Mesothelial cell of epicardium (in vitro differentiated cells): ENCODE measurements at regions not wholly inside any gene's neighbourhood (a gene's known extent, or its start where the extent isn't known, plus 50 kb on each side); places are given as distances from the start of the nearest gene placed in this dataset.
A peak's percentile ranks its signal among the peaks of the same experiment; 100 is the strongest.

Experiments used
- DNase-seq, 2 experiments: peaks; one replicate each; pipeline ENCODE4 v3.0.0; 2021; ENCODE audit warnings: low spot score in 2 of 2; ENCODE audit not compliant: unreplicated experiment in 2 of 2
- H3K27ac Mint-ChIP-seq: 2 replicates; pipeline ENCODE4 v1.8.0; 2021; ENCODE audit warnings: mixed read lengths
- H3K27me3 Mint-ChIP-seq: 2 replicates; pipeline ENCODE4 v1.8.0; 2021; ENCODE audit warnings: low read depth, mixed read lengths
- H3K36me3 Mint-ChIP-seq: 2 replicates; pipeline ENCODE4 v1.8.0; 2021; ENCODE audit warnings: mixed read lengths
- H3K4me1 Mint-ChIP-seq: 2 replicates; pipeline ENCODE4 v1.8.0; 2021; ENCODE audit warnings: mixed read lengths
- H3K4me3 Mint-ChIP-seq: 2 replicates; pipeline ENCODE4 v1.8.0; 2021; ENCODE audit warnings: mild to moderate bottlenecking, moderate library complexity, mixed read lengths
- H3K9me3 Mint-ChIP-seq: 2 replicates; pipeline ENCODE4 v1.8.0; 2021; ENCODE audit warnings: mixed read lengths
- TF ChIP-seq, protein P1 (sequence below): fragments of 200-600 bp; sonication (generic); IDR thresholded peaks from one replicate; pipeline ENCODE4 v1.5.0; 2021; ENCODE audit warnings: antibody characterized with exemption; ENCODE audit not compliant: unreplicated experiment

- peaks cover 58% of the 10 kb centered on the region for H3K4me1 Mint-ChIP-seq
- H3K9me3 Mint-ChIP-seq: peaks cover 4% of the 10 kb centered on the region
- no peaks in the 10 kb centered on the region for H3K36me3 Mint-ChIP-seq
- H3K27ac Mint-ChIP-seq: peak overlapping the region; percentile 58
- TF ChIP-seq, protein P1, sequence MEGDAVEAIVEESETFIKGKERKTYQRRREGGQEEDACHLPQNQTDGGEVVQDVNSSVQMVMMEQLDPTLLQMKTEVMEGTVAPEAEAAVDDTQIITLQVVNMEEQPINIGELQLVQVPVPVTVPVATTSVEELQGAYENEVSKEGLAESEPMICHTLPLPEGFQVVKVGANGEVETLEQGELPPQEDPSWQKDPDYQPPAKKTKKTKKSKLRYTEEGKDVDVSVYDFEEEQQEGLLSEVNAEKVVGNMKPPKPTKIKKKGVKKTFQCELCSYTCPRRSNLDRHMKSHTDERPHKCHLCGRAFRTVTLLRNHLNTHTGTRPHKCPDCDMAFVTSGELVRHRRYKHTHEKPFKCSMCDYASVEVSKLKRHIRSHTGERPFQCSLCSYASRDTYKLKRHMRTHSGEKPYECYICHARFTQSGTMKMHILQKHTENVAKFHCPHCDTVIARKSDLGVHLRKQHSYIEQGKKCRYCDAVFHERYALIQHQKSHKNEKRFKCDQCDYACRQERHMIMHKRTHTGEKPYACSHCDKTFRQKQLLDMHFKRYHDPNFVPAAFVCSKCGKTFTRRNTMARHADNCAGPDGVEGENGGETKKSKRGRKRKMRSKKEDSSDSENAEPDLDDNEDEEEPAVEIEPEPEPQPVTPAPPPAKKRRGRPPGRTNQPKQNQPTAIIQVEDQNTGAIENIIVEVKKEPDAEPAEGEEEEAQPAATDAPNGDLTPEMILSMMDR: no peak
- no peak for DNase-seq
- no peaks in the 10 kb centered on the region for H3K27me3 Mint-ChIP-seq
- H3K4me3 Mint-ChIP-seq: no peak overlapping the region
Observed at GRCh38 chr9:86601697-86602096, 247.5 kb upstream of the TUT7 start.

DNA sequence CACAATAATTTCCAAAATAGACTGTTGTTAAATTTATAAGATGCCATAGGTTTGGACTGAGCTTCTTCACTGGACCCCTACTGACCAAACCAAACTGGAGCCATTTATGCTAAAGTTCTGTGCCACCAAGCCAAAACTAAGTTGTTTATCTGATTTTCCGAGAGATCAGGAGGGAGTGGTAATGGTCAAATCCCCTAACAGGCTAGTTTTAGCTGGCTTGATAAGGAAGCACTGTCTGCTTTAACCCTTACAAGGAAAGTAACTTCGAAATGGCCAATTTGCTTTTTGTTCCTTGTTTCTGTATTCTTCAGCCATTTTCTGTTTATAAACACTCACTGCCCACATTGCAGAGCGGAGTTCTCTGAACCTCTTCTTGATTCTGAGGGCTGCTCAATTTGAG is 246.8 kb upstream of the TUT7 start:
- peaks cover 58% of the 10 kb centered on the region for H3K4me1 Mint-ChIP-seq
- peak overlapping the region; percentile 59 for H3K27ac Mint-ChIP-seq

DNA sequence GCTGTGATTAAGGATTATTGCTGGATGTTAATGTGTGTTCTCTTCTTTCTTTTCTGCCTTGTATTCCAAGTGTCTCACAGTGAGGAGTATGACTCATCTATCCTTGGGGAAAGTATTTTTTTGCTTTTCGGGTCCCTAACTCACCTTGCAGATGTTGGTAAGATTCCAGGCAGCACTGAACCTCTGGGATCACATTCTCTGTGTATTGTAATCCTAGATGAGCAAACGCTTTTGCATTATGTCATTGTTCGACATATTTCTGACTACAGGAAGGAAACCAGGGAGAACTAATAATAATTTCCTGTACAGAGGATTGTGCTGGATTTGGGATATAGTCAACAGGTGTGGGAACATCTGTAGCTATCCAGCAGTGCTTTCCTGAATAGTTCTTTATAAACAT is 246.1 kb upstream of the TUT7 start:
- H3K9me3 Mint-ChIP-seq: peaks cover 8% of the 10 kb centered on the region
- no peak overlapping the region for H3K27ac Mint-ChIP-seq
- TF ChIP-seq, protein P1: no peak
- H3K4me3 Mint-ChIP-seq: no peak overlapping the region
- no peaks in the 10 kb centered on the region for H3K27me3 Mint-ChIP-seq
- no peaks in the 10 kb centered on the region for H3K36me3 Mint-ChIP-seq
- H3K4me1 Mint-ChIP-seq: peaks cover 56% of the 10 kb centered on the region
- no peak for DNase-seq

More for the DNA sequence above, 246.8 kb upstream of the TUT7 start:
- DNase-seq: no peak
- TF ChIP-seq, protein P1: no peak
- H3K4me3 Mint-ChIP-seq: no peak overlapping the region
- no peaks in the 10 kb centered on the region for H3K36me3 Mint-ChIP-seq
- H3K27me3 Mint-ChIP-seq: no peaks in the 10 kb centered on the region
- H3K9me3 Mint-ChIP-seq: peaks cover 8% of the 10 kb centered on the region

DNA sequence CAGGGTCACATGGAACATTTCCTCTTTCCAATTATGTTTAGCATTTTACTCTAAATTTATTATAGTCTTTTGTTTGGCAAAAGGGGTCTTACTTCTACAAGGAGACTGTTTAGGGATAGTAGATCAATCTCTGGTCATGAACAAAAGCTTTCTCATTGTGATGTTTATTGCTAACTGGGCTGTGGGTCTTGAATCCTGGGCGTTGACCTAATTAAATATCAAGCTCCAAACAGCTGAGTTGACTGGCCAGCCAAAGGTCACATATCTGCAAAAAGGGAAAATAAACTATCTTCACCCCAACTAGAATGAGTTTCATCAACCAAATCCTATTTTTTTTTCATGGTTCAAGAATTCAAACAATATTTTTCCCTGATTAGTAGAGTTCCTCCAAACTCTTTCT is 245.4 kb upstream of the TUT7 start:
- DNase-seq: no peak
- no peaks in the 10 kb centered on the region for H3K36me3 Mint-ChIP-seq
- H3K4me1 Mint-ChIP-seq: peaks cover 49% of the 10 kb centered on the region
- peaks cover 8% of the 10 kb centered on the region for H3K9me3 Mint-ChIP-seq
- H3K27me3 Mint-ChIP-seq: no peaks in the 10 kb centered on the region
- no peak overlapping the region for H3K4me3 Mint-ChIP-seq
- no peak overlapping the region for H3K27ac Mint-ChIP-seq
- TF ChIP-seq, protein P1: no peak

DNA sequence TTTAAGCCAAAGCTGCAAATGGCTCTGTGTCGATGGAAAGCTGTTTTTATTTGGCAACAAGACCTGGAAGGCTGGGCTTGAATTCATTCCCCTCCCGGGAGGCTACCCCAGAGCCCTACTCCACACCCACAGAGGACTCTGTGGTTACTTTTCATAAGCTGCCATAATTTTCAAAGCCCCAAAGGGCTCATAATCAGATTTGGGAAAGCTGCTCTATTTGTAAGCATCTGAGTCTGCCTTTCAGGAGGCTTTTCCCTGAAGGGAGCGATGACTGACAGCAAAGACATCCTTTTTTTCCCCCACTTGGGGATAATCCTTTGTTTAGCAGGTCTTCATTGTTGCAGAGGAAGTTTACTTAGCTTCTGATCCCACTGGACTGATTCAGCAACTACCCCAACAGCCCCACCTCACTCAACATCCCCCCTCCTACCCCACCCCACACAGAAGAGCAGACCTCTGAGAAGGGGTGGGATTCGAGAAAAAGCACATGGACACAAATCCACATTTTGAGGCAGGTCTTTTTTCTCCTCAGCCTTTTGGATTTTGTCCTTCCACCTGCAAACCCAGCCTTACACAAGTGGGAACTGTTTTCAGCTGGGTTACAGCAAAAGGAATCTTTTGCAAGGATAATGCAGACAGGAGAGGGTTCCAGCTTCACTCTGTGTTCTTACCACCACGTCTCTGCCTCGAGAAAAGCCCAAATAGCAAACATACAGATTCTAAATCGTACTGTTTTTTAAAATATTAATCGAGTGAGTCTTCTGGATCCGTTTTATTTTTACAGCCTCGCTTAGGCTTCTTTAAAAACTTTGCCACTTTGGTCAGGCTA is 244.4 kb upstream of the TUT7 start:
- H3K4me3 Mint-ChIP-seq: no peak overlapping the region
- no peaks in the 10 kb centered on the region for H3K27me3 Mint-ChIP-seq
- TF ChIP-seq, protein P1: no peak
- H3K36me3 Mint-ChIP-seq: no peaks in the 10 kb centered on the region
- H3K27ac Mint-ChIP-seq: peak overlapping the region; percentile 54
- no peak for DNase-seq
- H3K9me3 Mint-ChIP-seq: peaks cover 8% of the 10 kb centered on the region
- peaks cover 46% of the 10 kb centered on the region for H3K4me1 Mint-ChIP-seq
